H1 (cell line): ENCODE measurements at regions not wholly inside any gene's neighbourhood (a gene's known extent, or its start where the extent isn't known, plus 50 kb on each side); places are given as distances from the start of the nearest gene placed in this dataset.

Experiments
- CTCF ChIA-PET: fragments of 300-600 bp; sonication (Branson Sonifier 250); formaldehyde crosslinking; loops from one replicate; lab custom pipeline; 2021; ENCODE audit not compliant: partially characterized antibody; lab: Charles Lee
- POLR2A ChIA-PET: fragments of 300-600 bp; sonication (Branson Sonifier 250); formaldehyde crosslinking; loops from one replicate; lab custom pipeline; 2021; ENCODE audit warnings: inconsistent platforms; ENCODE audit not compliant: partially characterized antibody; lab: Charles Lee
- DNase-seq, 2 experiments: peaks; one replicate each; pipeline versions ENCODE4 v3.0.0 to v3.0.0-alpha.2; 2010 to 2022; ENCODE audit warnings: low spot score in 2 of 2, low read depth in 1 of 2, mixed read lengths in 1 of 2
- FAIRE-seq: peaks from 2 replicates; lab custom pipeline; 2011; peaks lifted over from hg19 to GRCh38; lab: Jason Lieb, UNC
- H2AFZ ChIP-seq: 2 replicates; pipeline ENCODE4 v1.8.1; 2012; ENCODE audit warnings: low read length, inconsistent platforms
- H2AK5ac ChIP-seq: 2 replicates; pipeline ENCODE4 v1.6.1; 2013; ENCODE audit warnings: low read depth, low read length
- H2BK120ac ChIP-seq: replicated peaks from 2 replicates; pipeline ENCODE3; 2013; ENCODE audit warnings: low read depth, low read length, inconsistent platforms
- H2BK12ac ChIP-seq: 2 replicates; pipeline ENCODE4 v1.6.1; 2013; ENCODE audit warnings: low read depth, low read length
- H2BK15ac ChIP-seq: 2 replicates; pipeline ENCODE4 v1.6.1; 2013; ENCODE audit warnings: low read length
- H2BK20ac ChIP-seq: 2 replicates; pipeline ENCODE4 v1.6.1; 2013; ENCODE audit warnings: low read length
- H2BK5ac ChIP-seq: 2 replicates; pipeline ENCODE4 v1.6.1; 2013; ENCODE audit warnings: low read depth, low read length
- H3K14ac ChIP-seq: 2 replicates; pipeline ENCODE4 v1.6.1; 2013; ENCODE audit warnings: inconsistent platforms; ENCODE audit not compliant: insufficient read length
- H3K18ac ChIP-seq: 2 replicates; pipeline ENCODE4 v1.6.1; 2013; ENCODE audit warnings: low read length; ENCODE audit errors: extremely low read depth
- H3K23ac ChIP-seq: 2 replicates; pipeline ENCODE4 v1.6.1; 2013; ENCODE audit warnings: inconsistent platforms; ENCODE audit not compliant: insufficient read length
- H3K23me2 ChIP-seq: 2 replicates; pipeline ENCODE4 v1.6.1; 2013; ENCODE audit warnings: low read depth, low read length
- H3K27ac ChIP-seq: 2 replicates; pipeline ENCODE4 v1.6.1; 2011; ENCODE audit warnings: low read depth, low read length, inconsistent platforms
- H3K27me3 ChIP-seq, 4 experiments: replicated peaks in 1 of 4; 1 replicate in 1 of 4; 2 replicates in 3 of 4; pipeline versions ENCODE4 v1.6.1 to v1.8.1; 2011 to 2013; ENCODE audit warnings: low read length in 3 of 4, mild to moderate bottlenecking in 3 of 4, inconsistent platforms in 2 of 4, mixed read lengths in 2 of 4, moderate library complexity in 1 of 4; ENCODE audit not compliant: control insufficient read depth in 3 of 4, insufficient read depth in 3 of 4; ENCODE audit errors: extremely low read depth in 1 of 4
- H3K36me3 ChIP-seq, 4 experiments: 2 replicates each; pipeline versions ENCODE4 v1.6.1 to v1.8.1; 2011 to 2013; ENCODE audit warnings: mild to moderate bottlenecking in 4 of 4, low read length in 3 of 4, moderate library complexity in 2 of 4, control low read depth in 1 of 4, inconsistent platforms in 1 of 4; ENCODE audit not compliant: insufficient read depth in 4 of 4, control insufficient read depth in 2 of 4
- H3K4ac ChIP-seq: replicated peaks from 2 replicates; pipeline ENCODE3; 2013; ENCODE audit warnings: low read length, low read depth, mixed read lengths, inconsistent platforms; ENCODE audit not compliant: insufficient read length
- H3K4me1 ChIP-seq, 4 experiments: replicated peaks in 1 of 4; 1 replicate in 1 of 4; 2 replicates in 3 of 4; pipeline versions ENCODE4 v1.6.1 to v1.8.1; 2011 to 2013; ENCODE audit warnings: low read length in 3 of 4, inconsistent platforms in 2 of 4, mixed read lengths in 1 of 4; ENCODE audit not compliant: insufficient read depth in 4 of 4, control insufficient read depth in 3 of 4
- H3K4me2 ChIP-seq, 2 experiments: 2 replicates each; pipeline versions ENCODE4 v1.6.1 to v1.8.1; 2011 to 2013; ENCODE audit warnings: low read depth in 2 of 2, low read length in 2 of 2, control low read depth in 1 of 2, inconsistent platforms in 1 of 2, mild to moderate bottlenecking in 1 of 2; ENCODE audit not compliant: insufficient read depth in 1 of 2
- H3K4me3 ChIP-seq, 4 experiments: fragments of 200-600, 300-600 bp in 1 of 4; sonication (generic), shearing (Covaris generic), sonication (Bioruptor Twin) in 1 of 4; 2 replicates each; pipeline versions ENCODE4 v1.5.1 to v1.8.1; 2011 to 2016; ENCODE audit warnings: low read length in 4 of 4, low read depth in 3 of 4, control low read depth in 2 of 4, inconsistent platforms in 2 of 4, mild to moderate bottlenecking in 2 of 4, mixed read lengths in 1 of 4, moderate library complexity in 1 of 4; ENCODE audit not compliant: insufficient read depth in 2 of 4; ENCODE audit errors: extremely low read depth in 1 of 4
- H3K56ac ChIP-seq: replicated peaks from 2 replicates; pipeline ENCODE3; 2013; ENCODE audit warnings: low read depth, mild to moderate bottlenecking, mixed read lengths, low read length, inconsistent platforms; ENCODE audit not compliant: insufficient read length
- H3K79me1 ChIP-seq: 2 replicates; pipeline ENCODE4 v1.6.1; 2013; ENCODE audit warnings: low read depth, low read length, control low read depth
- H3K79me2 ChIP-seq, 2 experiments: 2 replicates each; pipeline versions ENCODE4 v1.6.1 to v1.8.1; 2012 to 2013; ENCODE audit warnings: low read length in 2 of 2, mild to moderate bottlenecking in 2 of 2, inconsistent platforms in 1 of 2; ENCODE audit not compliant: insufficient read depth in 2 of 2, control insufficient read depth in 1 of 2
- H3K9ac ChIP-seq, 4 experiments: replicated peaks in 1 of 4; 1 replicate in 1 of 4; 2 replicates in 3 of 4; pipeline versions ENCODE4 v1.6.1 to v1.8.1; 2011 to 2013; ENCODE audit warnings: low read depth in 3 of 4, low read length in 3 of 4, control low read depth in 2 of 4, mild to moderate bottlenecking in 2 of 4, moderate library complexity in 2 of 4, inconsistent platforms in 1 of 4; ENCODE audit errors: extremely low read depth in 1 of 4
- H3K9me3 ChIP-seq, 2 experiments: 2 replicates each; pipeline versions ENCODE4 v1.6.1 to v1.8.1; 2012 to 2013; ENCODE audit warnings: mild to moderate bottlenecking in 2 of 2, moderate library complexity in 2 of 2, control low read depth in 1 of 2, inconsistent platforms in 1 of 2, low read depth in 1 of 2, low read length in 1 of 2, mixed read lengths in 1 of 2; ENCODE audit not compliant: insufficient read depth in 2 of 2
- H4K20me1 ChIP-seq, 2 experiments: replicated peaks in 1 of 2; 2 replicates each; pipeline versions ENCODE3 to v1.8.1; 2011 to 2013; ENCODE audit warnings: inconsistent platforms in 2 of 2, low read length in 2 of 2, mild to moderate bottlenecking in 1 of 2; ENCODE audit not compliant: insufficient read depth in 2 of 2, control insufficient read depth in 1 of 2
- H4K5ac ChIP-seq: 2 replicates; pipeline ENCODE4 v1.6.1; 2013; ENCODE audit warnings: low read length, low read depth, mixed read lengths, inconsistent platforms; ENCODE audit not compliant: insufficient read length
- H4K8ac ChIP-seq: 2 replicates; pipeline ENCODE4 v1.8.0; 2013; ENCODE audit warnings: mild to moderate bottlenecking, moderate library complexity, low read length, inconsistent platforms; ENCODE audit not compliant: insufficient read depth; ENCODE audit errors: extremely low read depth
- H4K91ac ChIP-seq: replicated peaks from 2 replicates; pipeline ENCODE3; 2013; ENCODE audit warnings: low read length, mixed read lengths, inconsistent platforms; ENCODE audit not compliant: insufficient read length
- CTCF ChIP-seq, 3 experiments: IDR thresholded peaks; 1 replicate in 2 of 3; 2 replicates in 1 of 3; pipeline versions ENCODE4 v1.5.1 to v1.6.1; 2011; ENCODE audit warnings: low read length in 3 of 3, mild to moderate bottlenecking in 3 of 3, inconsistent platforms in 2 of 3, low read depth in 1 of 3, moderate library complexity in 1 of 3; ENCODE audit not compliant: insufficient read depth in 1 of 3; ENCODE audit errors: control extremely low read depth in 1 of 3
- RAD21 ChIP-seq, 2 experiments: IDR thresholded peaks in 1 of 2; conservative IDR thresholded peaks in 1 of 2; 2 replicates each; pipeline ENCODE4 v1.6.1; 2011; ENCODE audit warnings: low read depth in 2 of 2, low read length in 2 of 2, improper control_type of control experiment in 1 of 2, inconsistent platforms in 1 of 2, mild to moderate bottlenecking in 1 of 2, moderate library complexity in 1 of 2
- SP2 ChIP-seq: IDR thresholded peaks from 2 replicates; pipeline ENCODE4 v1.6.1; 2012; ENCODE audit warnings: mild to moderate bottlenecking, low read length, inconsistent platforms
- USF2 ChIP-seq: IDR thresholded peaks from 2 replicates; pipeline ENCODE4 v1.6.1; 2011; ENCODE audit warnings: low read length, improper control_type of control experiment
- WGBS, 2 experiments: shearing (Covaris generic) in 1 of 2; methylation state at CpG; one replicate each; pipeline versions ENCODE4 v1.1.6 to v1.1.7; 2013 to 2015; ENCODE audit warnings: low lambda C conversion rate in 2 of 2, mixed read lengths in 2 of 2, inconsistent platforms in 1 of 2, low coverage in 1 of 2, missing lambda C conversion rate in 1 of 2; ENCODE audit not compliant: insufficient replicate concordance in 2 of 2, insufficient coverage in 1 of 2, insufficient read length in 1 of 2; ENCODE audit errors: extremely low coverage in 1 of 2, missing lambda C conversion rate in 1 of 2; 5-methylcytosine and 5-hydroxymethylcytosine counted together

- Histone ChIP-seq H3K14ac (no peak overlapping the region), H2BK12ac (no peak overlapping the region), H4K91ac (no peak overlapping the region), H3K18ac (no peak overlapping the region), H2AK5ac (no peak overlapping the region), H3K23ac (no peak overlapping the region), H4K20me1 (no peaks in the 10 kb centered on the region), H4K5ac (no peak overlapping the region), H3K36me3 (no peaks in the 10 kb centered on the region), H3K79me1 (no peaks in the 10 kb centered on the region), H3K4ac (no peak overlapping the region), H3K9me3 (no peaks in the 10 kb centered on the region), H3K27me3 (no peaks in the 10 kb centered on the region), H3K4me1 (no peaks in the 10 kb centered on the region), H2BK120ac (no peak overlapping the region), H3K79me2 (no peaks in the 10 kb centered on the region), H4K8ac (no peak overlapping the region), H3K27ac (no peak overlapping the region), H2BK20ac (no peak overlapping the region), H3K4me3 (no peak overlapping the region), H2BK5ac (no peak overlapping the region), H2AFZ (peak overlapping the region; percentile 31; the same call in 1 of the 2 replicates), H3K23me2 (no peaks in the 10 kb centered on the region; the same call in 1 of the 2 replicates), H3K56ac (no peak overlapping the region)
- WGBS, 2 experiments: 72% methylated on average over 22 of the region's 22 CpGs; no CpG with 5 or more reads in 1 of the 2 experiments
- ChIA-PET POLR2A (no interaction called here), CTCF (interaction anchor here (0.6 to 7.6 kb wide), 20 partner anchors 10 to 1066 kb away, joined by 3 to 74 read pairs (median 3); no protein-coding TSS in a partner anchor)
- peak; percentile 13 for FAIRE-seq
- peak; percentile 29 to 79 for DNase-seq
- TF ChIP-seq USF2: no peak
- TF ChIP-seq SP2: no peak
- peak; percentile 70 to 83 (median 81) for TF ChIP-seq CTCF (IDR thresholded peaks at IDR 0.05; ENCODE audit: control extremely low read depth in 1 of 3, insufficient read depth in 1 of 3, low read depth in 1 of 3, low read length in 3 of 3)
- peak; percentile 89 to 93 for TF ChIP-seq RAD21 (IDR thresholded peaks at IDR 0.05 in 1 of 2, conservative IDR thresholded peaks at IDR 0.05 in 1 of 2; ENCODE audit: low read depth in 2 of 2, low read length in 2 of 2)
- TF ChIP-seq, all 59 proteins: peak for 2
- no peak overlapping the region for H3K4me2 ChIP-seq
- no peak overlapping the region for H3K9ac ChIP-seq
- 0 out of 2 replicates have a peak overlapping the region, but pooled peaks have one; percentile 31 for H2BK15ac ChIP-seq
Measured at GRCh38 chr11:32172848-32173834, 82.3 kb downstream of the RCN1 start.
